ENCODE measurements at regions not wholly inside any gene's neighbourhood (a gene's known extent, or its start where the extent isn't known, plus 50 kb on each side); places are given as distances from the start of the nearest gene placed in this dataset.

- intact Hi-C loops (cut with DNase I), result no loop called here
- Histone ChIP-seq H3K4me3 (no peak overlapping the region), H3K36me3 (replicated peaks in 1 of 2) (no peaks in the 10 kb centered on the region), H3K4me1 (replicated peaks in 1 of 2) (no peaks in the 10 kb centered on the region), H3K27me3 (no peaks in the 10 kb centered on the region), H3K27ac (no peak overlapping the region), H3K9me3 (replicated peaks in 1 of 3) (no peaks in the 10 kb centered on the region)
- TF ChIP-seq POLR2A (IDR thresholded peaks at IDR 0.05) (no peak), CTCF (IDR thresholded peaks at IDR 0.05) (no peak)
- 40 to 58% (median 45%) methylated on average over 2 of the region's 2 CpGs for WGBS, 4 donors
- DNase-seq, result no peak
These were observed 449.0 kb downstream of the CYLC2 start for GRCh38 chr9:103444176-103444575.

- no peak overlapping the region for H3K4me3 ChIP-seq
- no peaks in the 10 kb centered on the region for H3K9me3 ChIP-seq (replicated peaks in 1 of 3)
- no peaks in the 10 kb centered on the region for H3K4me1 ChIP-seq (replicated peaks in 1 of 2)
- no peak for TF ChIP-seq POLR2A (IDR thresholded peaks at IDR 0.05)
- TF ChIP-seq CTCF (IDR thresholded peaks at IDR 0.05), result no peak
- 83 to 95% (median 87%) methylated on average over 2 of the region's 2 CpGs for WGBS, 4 donors
- DNase-seq, result no peak
- no peaks in the 10 kb centered on the region for H3K27me3 ChIP-seq
- intact Hi-C loops (cut with DNase I), result no loop called here
- H3K27ac ChIP-seq, result no peak overlapping the region
- H3K36me3 ChIP-seq (replicated peaks in 1 of 2), result no peaks in the 10 kb centered on the region
These were observed 463.7 kb downstream of the CYLC2 start for GRCh38 chr9:103458826-103459225.

GRCh38 chr9:103471241-103471640 is 476.1 kb downstream of the CYLC2 start:
- H3K9me3 ChIP-seq (replicated peaks in 1 of 3), result no peaks in the 10 kb centered on the region
- no peak for DNase-seq
- H3K4me3 ChIP-seq, result no peak overlapping the region
- H3K27ac ChIP-seq, result no peak overlapping the region
- no peaks in the 10 kb centered on the region for H3K4me1 ChIP-seq (replicated peaks in 1 of 2)
- WGBS, 4 donors, result 79 to 87% (median 84%) methylated on average over 3 to 5 of the region's 5 CpGs
- no peak for TF ChIP-seq CTCF (IDR thresholded peaks at IDR 0.05)
- intact Hi-C loops (cut with DNase I), result no loop called here
- H3K27me3 ChIP-seq, result no peaks in the 10 kb centered on the region
- H3K36me3 ChIP-seq (replicated peaks in 1 of 2), result no peaks in the 10 kb centered on the region

- H3K36me3 ChIP-seq (replicated peaks in 1 of 2), result no peaks in the 10 kb centered on the region
- WGBS, 4 donors, result 71 to 92% (median 78%) methylated on average over 1 of the region's 1 CpG
- DNase-seq, result no peak
- H3K27me3 ChIP-seq, result no peaks in the 10 kb centered on the region
- no peak overlapping the region for H3K27ac ChIP-seq
- TF ChIP-seq POLR2A (IDR thresholded peaks at IDR 0.05), result no peak
- TF ChIP-seq CTCF (IDR thresholded peaks at IDR 0.05), result no peak
- H3K4me1 ChIP-seq (replicated peaks in 1 of 2), result no peaks in the 10 kb centered on the region
- intact Hi-C loops (cut with DNase I), result no loop called here
- H3K9me3 ChIP-seq (replicated peaks in 1 of 3), result no peaks in the 10 kb centered on the region
- H3K4me3 ChIP-seq, result no peak overlapping the region
These were observed 479.0 kb downstream of the CYLC2 start for GRCh38 chr9:103474156-103474555.

Data from adrenal gland (tissue), 9 donors.